ENCODE measurements at regions not wholly inside any gene's neighbourhood (a gene's known extent, or its start where the extent isn't known, plus 50 kb on each side); places are given as distances from the start of the nearest gene placed in this dataset.

GRCh38 chr5:37902323-37902722 is 62.5 kb upstream of the GDNF start:
- no peak for DNase-seq (ENCODE audit: low read depth)
- TF ChIP-seq CTCF (IDR thresholded peaks at IDR 0.05; ENCODE audit: low read depth, low read length) = no peak
- H3K4me3 ChIP-seq (ENCODE audit: low read depth, low read length) = no peak overlapping the region

- peak; percentile 19 for DNase-seq (ENCODE audit: low read depth)
- TF ChIP-seq POLR2A (IDR thresholded peaks at IDR 0.05; ENCODE audit: extremely low read depth, insufficient read length) = no peak
- no peak for TF ChIP-seq MYC (IDR thresholded peaks at IDR 0.05; ENCODE audit: low read depth, low read length)
- no peak for TF ChIP-seq MAX (IDR thresholded peaks at IDR 0.05; ENCODE audit: low read depth, low read length)
- no peak for TF ChIP-seq CTCF (IDR thresholded peaks at IDR 0.05; ENCODE audit: low read depth, low read length)
- no peak overlapping the region for H3K4me3 ChIP-seq (ENCODE audit: low read depth, low read length)
These were observed 60.9 kb upstream of the GDNF start for GRCh38 chr5:37900692-37901091.

- H3K4me3 ChIP-seq (ENCODE audit: low read depth, low read length) = no peak overlapping the region
- no peak for DNase-seq (ENCODE audit: low read depth)
- TF ChIP-seq POLR2A (IDR thresholded peaks at IDR 0.05; ENCODE audit: extremely low read depth, insufficient read length) (no peak), CTCF (IDR thresholded peaks at IDR 0.05; ENCODE audit: low read depth, low read length) (no peak), MYC (IDR thresholded peaks at IDR 0.05; ENCODE audit: low read depth, low read length) (no peak), MAX (IDR thresholded peaks at IDR 0.05; ENCODE audit: low read depth, low read length) (no peak)
These were observed 59.2 kb upstream of the GDNF start for GRCh38 chr5:37899037-37899436.

DNA sequence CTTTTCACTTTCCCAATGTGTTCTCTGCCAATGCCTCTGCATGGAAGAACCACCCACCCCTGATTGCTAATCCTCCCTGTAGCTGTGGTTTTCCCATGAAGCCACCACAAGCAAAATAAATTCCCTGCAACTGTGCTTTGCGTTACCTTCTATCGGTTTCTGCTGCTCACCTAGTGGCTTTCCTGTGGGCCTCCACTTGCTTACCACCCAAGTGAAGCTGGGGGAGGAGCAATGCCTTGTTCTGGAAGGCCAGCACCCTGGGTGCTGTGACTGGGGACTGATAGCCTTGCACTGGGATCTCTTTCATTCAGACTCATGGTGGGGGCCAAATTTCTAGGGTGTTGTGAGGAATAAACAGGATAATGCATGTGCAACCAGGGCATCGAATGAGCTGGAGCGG is 56.3 kb upstream of the GDNF start:
- DNase-seq (ENCODE audit: low read depth) = no peak

GRCh38 chr5:37893434-37894134 is 53.7 kb upstream of the GDNF start:
- no peak for DNase-seq (ENCODE audit: low read depth)
- no peak overlapping the region for H3K4me3 ChIP-seq (ENCODE audit: low read depth, low read length)
- no peak for TF ChIP-seq POLR2A (IDR thresholded peaks at IDR 0.05; ENCODE audit: extremely low read depth, insufficient read length)
- no peak for TF ChIP-seq CTCF (IDR thresholded peaks at IDR 0.05; ENCODE audit: low read depth, low read length)
- TF ChIP-seq MYC (IDR thresholded peaks at IDR 0.05; ENCODE audit: low read depth, low read length) = no peak
- TF ChIP-seq MAX (IDR thresholded peaks at IDR 0.05; ENCODE audit: low read depth, low read length) = no peak

More for the DNA sequence above, 56.3 kb upstream of the GDNF start:
- no peak overlapping the region for H3K4me3 ChIP-seq (ENCODE audit: low read depth, low read length)
- no peak for TF ChIP-seq CTCF (IDR thresholded peaks at IDR 0.05; ENCODE audit: low read depth, low read length)
- no peak for TF ChIP-seq MYC (IDR thresholded peaks at IDR 0.05; ENCODE audit: low read depth, low read length)
- TF ChIP-seq MAX (IDR thresholded peaks at IDR 0.05; ENCODE audit: low read depth, low read length) = no peak
- TF ChIP-seq POLR2A (IDR thresholded peaks at IDR 0.05; ENCODE audit: extremely low read depth, insufficient read length) = no peak

DNA sequence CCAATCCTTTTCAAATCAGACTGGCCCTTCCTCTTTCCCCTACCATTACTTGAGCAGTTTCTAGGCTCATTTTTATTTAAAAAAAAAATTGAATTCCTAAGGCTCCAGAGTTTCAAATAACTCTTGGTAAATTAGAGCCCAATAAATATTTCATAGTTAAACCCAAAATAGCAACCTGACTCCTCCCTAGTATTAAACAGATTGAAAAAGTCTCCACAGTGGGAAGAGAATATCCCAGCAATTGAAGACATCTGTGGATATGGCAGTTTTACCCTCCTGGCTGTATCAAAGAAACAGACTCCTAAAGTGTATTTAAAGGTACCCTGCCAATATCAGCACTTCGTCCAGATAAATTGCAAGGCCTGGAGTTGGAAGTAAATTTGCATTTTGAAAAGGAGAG is 52.7 kb upstream of the GDNF start:
- DNase-seq (ENCODE audit: low read depth) = no peak
- no peak overlapping the region for H3K4me3 ChIP-seq (ENCODE audit: low read depth, low read length)
- TF ChIP-seq MAX (IDR thresholded peaks at IDR 0.05; ENCODE audit: low read depth, low read length) (no peak), POLR2A (IDR thresholded peaks at IDR 0.05; ENCODE audit: extremely low read depth, insufficient read length) (no peak), CTCF (IDR thresholded peaks at IDR 0.05; ENCODE audit: low read depth, low read length) (no peak), MYC (IDR thresholded peaks at IDR 0.05; ENCODE audit: low read depth, low read length) (no peak)
